ENCODE measurements at regions not wholly inside any gene's neighbourhood (a gene's known extent, or its start where the extent isn't known, plus 50 kb on each side); places are given as distances from the start of the nearest gene placed in this dataset.

DNA sequence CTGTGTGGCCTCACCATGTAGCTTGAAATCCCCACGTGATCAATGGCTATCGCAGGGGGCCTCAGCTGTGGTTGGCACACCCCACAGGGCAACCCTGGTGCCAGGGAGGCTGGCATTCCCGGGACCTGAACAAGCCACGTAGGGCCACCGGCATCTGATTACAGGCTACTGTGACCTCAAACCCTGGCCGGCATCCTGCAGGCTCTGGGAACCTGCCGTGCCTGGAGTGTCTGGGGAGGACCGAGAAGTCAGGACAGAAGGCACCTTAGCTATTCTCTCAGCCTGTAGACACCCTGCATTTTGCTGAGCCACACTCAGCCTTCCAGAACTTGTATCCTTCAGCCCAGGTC is 213.0 kb downstream of the GLI2 start:
- FAIRE-seq (no peak), DNase-seq (ENCODE audit: low spot score) (no peak)

DNA sequence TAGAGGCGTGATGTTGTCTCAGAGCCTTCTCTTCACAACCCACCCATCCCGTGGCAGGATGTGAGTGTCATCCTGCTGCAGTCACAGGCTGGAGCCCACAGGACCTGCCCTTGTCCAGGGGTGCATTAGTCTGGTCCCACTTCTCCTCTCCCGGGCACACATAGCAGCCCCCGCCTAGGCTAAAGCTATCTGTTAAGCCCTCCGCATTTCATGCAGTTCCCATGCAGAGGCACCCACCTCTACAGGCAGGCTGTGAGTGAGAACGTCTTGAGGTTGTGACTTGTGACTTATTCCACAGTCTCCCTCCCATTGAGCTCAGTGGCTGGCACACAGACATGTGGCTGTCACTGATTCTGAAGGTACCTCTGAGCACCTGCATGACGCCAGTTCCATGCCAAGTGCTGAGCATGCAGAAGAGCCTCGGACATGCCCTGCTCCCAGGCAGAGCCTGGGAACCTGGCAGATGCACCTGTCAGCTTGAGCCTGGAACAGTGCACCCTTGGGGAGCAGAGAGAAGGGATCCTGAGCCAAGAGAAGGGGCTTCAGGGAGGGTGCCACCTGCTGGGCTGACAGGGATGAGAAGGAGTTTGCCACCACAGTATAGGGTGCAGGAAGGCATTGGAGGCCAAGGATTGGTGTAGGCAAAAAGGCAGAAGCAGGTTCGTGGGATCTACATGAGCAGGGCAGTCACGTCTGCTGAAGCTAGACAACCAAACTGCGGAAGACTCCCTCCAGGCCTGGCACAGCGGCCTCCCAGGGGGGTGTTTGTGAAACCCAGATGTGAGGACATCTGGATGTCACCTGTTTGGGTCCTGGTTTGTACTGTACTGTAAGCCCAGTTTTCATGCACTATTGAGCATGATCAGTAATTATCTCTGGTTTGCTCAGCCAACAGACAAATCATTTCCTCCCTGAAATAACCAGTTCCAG is 213.6 kb downstream of the GLI2 start:
- FAIRE-seq: peak; percentile 73
- DNase-seq (ENCODE audit: low spot score): no peak

DNA sequence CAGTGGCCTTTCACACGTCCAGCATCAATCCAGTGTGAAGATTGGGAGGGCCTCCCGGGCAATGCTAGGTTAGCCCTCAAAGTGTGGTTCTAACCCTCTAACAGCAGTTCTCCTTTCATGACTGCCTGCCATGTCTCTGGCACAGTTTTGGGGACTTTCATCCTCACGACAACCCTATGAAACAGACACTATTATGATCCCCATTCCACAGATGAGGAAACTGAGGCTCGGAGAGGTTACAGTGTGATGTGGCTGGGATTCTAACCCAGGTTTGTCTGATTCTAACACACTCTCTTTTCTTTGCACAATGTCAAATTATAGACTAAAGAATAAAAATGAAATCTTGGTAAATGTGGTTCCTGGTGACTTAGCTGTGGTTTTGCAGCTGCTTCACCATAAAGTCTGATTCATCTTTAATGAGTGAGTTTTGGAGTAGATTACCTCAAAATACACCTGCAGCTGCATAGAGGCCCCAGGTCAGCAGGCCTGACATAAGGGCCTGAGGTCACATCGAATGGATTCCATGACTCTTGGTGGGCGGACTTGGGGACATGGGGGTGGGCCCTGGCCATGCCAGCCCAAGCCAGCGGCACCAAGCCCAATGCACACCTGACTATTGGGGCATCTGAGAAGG is 214.4 kb downstream of the GLI2 start:
- DNase-seq (ENCODE audit: low spot score) (no peak), FAIRE-seq (no peak)

DNA sequence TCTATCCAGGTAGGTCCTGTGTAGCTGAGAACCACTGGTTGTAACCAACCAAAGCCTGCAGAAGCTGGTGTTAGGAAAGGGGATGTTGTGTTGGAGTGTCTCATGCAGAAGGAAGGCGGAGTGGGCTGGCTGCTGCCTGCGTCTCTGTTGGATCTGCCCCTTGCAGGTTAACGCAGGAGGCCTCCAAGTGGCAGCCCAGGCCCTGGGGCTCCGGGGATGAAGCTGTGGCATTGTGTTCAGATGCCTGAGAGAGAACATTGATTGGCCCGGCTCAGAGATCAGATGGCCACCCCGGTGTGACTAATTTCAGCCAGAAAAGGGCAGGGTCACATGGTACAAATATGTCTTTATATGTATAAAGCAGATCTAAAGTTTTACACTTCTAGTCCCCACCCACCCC is 216.0 kb downstream of the GLI2 start:
- DNase-seq (ENCODE audit: low spot score): no peak

DNA sequence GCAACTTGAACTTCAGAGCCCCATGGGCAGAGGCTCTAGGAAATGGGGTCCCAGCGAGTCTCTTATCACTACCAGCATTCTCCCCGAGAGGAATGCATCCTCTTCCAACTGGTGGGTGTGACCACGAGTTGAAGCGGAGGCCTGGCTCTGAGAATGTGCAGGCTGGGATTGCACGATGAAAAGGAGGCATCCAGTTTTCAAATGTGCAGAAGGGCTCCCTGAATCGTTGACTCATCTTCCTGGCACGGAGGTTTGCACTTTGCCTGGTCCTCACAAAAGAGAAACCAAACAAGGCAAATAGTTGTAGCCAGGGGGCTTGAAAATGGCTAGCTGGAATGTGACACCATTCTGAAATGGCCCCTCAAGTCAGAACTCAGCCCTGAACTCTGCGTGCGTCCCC is 216.7 kb downstream of the GLI2 start:
- FAIRE-seq (no peak), DNase-seq (ENCODE audit: low spot score) (no peak)

More for the DNA sequence above, 216.0 kb downstream of the GLI2 start:
- peak; percentile 68 for FAIRE-seq

DNA sequence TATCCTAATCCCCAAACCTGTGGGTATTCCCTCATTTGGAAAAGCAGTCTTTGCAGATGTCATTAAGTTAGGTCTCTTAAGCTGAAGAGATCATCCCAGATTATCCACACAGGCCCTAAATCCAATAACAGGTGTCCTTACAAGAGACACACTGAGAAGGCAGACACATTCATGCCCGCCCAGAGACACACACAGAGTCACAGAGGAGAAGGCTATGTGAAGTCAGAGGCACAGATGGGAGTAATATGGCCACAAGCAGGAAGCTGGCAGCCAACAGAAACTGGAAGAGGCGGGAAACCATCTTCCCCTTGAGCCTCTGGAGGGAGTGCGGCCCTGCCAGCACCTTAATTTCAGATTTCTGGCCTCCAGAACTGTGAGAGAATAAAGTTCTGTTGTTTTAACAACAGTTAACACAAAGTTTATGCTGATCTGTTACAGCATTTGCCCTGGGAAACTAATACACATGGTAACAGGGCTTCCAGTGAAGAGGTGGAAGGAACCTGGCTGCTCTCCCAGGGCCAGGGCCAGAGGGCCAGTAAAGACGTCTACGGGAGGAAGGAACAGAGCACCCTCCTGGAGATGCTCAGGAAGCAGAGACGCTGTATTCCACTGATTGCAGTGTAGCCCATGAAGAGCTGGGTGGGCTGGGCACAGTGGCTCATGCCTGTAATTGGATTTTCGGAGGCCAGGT is 217.5 kb downstream of the GLI2 start:
- peak; percentile 27 for FAIRE-seq
- DNase-seq (ENCODE audit: low spot score): no peak

DNA sequence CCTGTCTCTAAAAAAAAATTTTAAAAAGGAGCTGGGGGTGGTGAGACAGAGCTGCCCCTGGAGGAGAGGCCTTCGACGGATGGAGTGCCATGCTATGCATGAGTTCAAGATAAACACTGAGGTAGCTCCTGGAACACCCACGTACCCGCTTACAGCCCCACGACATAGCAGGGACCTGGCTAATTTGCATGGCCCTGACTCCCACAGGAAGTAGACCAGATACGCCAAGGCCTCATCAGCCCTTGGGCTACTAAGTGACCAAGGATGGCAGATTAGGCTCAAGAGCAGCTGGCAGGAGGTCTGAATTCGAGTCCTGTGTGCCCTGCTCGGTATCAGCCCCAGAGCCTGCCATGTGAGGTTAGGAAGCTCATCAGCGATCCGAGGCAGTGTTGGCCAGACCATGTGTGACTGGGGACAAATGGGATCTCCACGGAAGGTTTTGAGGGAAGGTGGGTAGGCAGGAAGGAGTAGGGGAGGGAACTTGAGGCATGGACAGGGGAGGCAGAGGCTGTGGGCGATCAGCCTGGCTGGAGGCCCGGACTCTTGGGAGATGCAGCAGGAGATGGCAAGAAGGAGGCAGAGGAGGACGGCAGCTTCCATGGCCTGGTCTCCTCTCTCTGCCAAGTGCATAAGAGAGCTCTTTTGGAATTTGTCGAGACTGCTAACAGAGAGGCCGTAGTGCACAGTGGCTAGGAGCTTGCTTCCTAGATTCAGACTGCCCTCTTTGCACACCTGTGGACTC is 218.3 kb downstream of the GLI2 start:
- peak; percentile 77 for FAIRE-seq
- no peak for DNase-seq (ENCODE audit: low spot score)

DNA sequence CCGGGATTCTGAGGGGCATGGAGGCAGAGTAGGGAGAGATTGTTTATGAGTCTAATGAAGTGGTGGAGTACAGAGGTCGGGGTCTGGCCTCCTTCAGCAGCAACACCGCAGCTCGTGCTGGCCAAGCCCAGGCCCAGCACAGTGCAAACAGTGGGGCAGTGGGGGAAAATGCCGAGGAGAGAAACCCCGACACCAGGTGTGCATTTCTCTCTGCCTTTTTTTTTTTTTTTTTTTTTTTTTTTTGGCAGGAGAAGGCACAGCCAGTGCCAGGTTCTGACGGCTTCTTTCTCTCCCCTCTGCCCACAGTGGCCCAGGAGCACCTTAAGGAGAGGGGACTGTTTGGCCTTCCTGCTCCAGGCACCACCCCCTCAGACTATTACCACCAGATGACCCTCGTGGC is 219.3 kb downstream of the GLI2 start:
- no peak for DNase-seq (ENCODE audit: low spot score)
- no peak for FAIRE-seq

DNA sequence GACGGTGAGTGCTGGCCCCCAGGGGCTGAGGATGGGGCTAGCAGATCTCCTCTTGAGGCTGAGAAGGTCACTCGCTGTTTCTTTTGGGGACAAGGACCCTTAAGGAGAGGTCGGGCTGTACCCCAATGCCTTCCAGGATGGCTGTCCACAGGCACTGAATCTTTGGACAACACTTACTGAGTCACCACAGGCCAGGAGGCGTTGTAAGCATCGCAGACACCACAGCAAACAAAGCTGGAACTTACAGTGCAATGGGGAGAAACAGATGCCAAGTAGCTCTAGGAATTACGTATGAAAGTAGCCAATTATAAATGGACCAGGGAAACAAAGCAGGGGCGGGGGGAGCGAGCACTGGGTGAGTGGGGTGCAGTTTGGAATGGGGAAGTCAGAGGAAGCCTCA is 219.8 kb downstream of the GLI2 start:
- no peak for DNase-seq (ENCODE audit: low spot score)

DNA sequence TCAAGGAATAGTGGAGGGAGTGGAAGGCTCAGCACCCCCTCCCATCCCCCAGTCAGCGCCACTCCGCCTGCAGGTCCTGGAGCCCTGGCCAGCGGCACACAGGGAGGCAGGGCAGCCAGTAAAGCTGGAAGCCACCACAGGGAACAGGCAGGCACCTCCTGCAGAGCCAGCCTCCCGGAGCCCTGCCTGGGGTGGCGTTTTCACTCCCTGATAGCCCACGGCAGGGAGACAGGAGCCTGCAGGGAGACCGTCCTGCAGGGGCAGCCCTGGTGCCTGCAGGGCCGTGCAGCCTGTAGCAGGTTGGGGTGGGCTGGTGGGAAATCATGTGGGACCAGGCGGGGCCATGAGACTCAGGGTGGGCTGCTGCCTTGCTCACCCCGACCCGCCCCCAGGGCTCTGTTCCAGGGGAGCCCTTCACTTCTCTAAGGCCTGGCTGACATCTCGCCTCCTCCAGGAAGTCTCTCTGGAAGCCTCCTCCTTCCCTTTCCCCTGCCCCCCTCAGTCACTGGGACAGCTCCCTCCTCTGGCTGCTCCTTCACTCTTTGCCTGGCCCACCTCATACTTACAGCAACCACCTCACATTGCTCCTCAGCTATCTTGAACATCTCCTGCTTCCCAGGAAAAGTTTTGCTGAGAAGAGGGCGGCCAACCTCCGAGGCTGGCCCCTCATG is 221.0 kb downstream of the GLI2 start:
- FAIRE-seq (no peak), DNase-seq (ENCODE audit: low spot score) (no peak)

More for the DNA sequence above, 219.8 kb downstream of the GLI2 start:
- peak; percentile 23 for FAIRE-seq

DNA sequence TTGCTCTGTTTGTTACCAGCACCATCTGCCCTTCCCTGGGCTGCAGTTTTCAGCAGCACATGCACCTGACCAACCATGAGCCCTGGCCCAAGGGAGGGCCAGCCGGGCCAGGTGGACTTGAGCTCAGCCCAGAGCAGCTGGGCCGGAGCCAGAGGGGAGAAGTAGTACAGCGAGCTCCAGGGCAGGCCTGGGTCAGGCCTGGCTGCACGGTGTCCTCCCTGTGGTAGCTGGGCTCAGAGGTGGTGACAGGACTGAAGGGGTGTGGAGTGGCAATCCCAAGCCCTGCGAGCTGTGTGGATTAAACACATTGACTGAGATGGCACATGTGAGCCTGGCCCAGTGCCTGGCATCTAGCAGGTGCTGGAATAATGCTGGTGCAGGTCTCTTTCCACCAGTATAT is 222.2 kb downstream of the GLI2 start:
- no peak for DNase-seq (ENCODE audit: low spot score)
- FAIRE-seq: peak; percentile 9

DNA sequence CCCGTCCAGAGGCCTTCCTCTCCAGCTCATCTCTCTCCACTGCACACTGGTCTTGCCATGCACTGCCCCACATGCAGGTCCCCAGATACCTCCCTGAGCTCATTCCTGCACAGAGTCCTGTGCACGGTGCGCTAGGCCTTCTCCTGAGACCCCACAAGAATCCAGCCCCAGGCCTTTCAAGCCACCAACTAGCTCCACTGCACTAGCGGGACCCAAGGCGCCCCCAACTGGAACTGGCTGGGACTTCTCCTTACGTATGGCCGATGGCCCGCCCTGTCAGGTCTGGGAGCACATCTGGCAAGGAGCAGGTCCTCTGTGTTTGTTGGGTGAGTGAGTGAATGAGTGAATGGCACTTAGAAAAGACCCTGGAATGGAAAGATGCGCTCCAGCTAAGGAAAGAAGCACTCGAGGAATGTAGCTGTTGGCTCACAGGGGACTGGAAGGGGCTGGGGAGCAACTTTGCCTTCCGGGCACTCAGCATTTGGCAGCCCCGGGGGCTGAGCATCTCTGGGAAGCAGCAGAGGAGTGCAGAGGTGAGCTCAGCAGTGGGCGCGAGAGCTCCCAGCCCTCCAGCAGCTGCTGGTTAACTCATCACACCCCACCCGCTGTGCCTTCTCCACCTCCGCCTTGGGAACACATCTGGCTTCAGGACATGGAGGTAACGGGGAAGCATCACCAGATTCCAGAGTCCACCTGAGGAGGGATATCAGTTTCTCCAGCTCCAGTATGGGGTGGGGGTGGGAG is 223.1 kb downstream of the GLI2 start:
- no peak for DNase-seq (ENCODE audit: low spot score)
- no peak for FAIRE-seq

DNA sequence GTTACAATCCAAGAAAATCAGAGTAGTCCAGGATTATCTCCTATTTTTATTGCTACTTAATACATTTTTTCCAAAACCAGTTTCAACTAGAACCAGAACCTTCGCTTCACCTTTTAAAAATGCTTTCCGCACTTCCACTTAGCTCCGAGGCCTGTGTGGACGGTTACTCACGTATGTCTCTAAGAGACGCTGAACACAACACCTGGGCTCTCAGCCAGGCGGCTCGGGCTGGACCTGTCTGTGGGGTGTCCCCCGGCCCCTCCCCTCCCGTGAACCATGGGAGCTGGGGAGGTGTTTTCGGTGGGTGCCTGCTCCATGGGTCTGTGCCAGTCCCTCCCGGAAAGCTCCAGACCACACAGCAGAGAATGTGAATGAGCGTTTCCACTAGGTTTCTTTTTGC is 223.8 kb downstream of the GLI2 start:
- DNase-seq (ENCODE audit: low spot score) (no peak), FAIRE-seq (no peak)

DNA sequence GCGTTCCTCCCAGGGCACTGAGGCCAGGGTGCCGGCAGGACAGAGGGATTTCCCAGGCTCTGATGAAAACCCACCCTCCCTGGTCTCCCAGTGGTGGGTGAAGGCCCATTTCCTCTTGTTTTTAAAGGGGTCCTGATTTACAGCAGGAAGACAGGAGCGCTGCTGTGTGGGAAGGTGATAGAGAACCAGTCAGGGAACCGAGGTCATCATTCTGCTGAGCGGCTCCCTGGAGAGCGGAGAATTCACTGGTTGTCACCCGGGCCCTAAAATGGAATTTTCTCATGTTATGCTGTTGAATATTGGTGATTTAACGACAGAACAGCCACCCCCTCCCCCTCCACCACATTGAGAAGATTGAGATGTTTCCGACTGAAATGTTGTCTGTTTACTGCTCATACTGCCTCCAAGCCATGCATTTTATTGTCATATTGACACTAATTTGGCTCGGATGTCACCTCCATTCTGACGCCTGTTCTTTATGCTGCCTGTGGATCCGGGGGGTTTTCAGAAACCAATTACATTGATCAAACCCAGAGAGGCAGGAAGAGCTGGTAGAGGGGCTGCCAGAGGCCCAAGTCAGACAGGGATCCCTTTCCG is 225.2 kb downstream of the GLI2 start:
- DNase-seq (ENCODE audit: low spot score) (no peak), FAIRE-seq (peak; percentile 17)

DNA sequence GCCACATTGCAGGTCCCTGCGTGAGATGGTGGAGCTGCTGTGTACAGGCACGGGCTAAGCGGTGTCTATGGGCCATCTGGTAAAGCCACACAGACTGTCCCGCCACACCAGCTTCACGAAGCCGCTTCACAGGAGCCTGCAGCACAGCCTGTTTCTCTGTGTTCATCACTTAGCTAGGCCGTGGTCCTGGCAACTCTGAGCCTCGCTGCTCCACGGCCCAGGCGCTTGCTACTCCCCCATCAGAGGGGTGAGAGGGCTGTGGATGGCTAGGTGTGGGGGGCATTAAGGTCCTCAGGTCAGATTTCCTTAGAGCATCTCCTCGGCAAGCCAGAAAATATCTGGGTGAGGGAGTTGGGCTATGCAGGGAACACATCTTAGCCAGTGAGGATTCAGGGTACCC is 225.7 kb downstream of the GLI2 start:
- DNase-seq (ENCODE audit: low spot score): no peak
- FAIRE-seq: no peak

DNA sequence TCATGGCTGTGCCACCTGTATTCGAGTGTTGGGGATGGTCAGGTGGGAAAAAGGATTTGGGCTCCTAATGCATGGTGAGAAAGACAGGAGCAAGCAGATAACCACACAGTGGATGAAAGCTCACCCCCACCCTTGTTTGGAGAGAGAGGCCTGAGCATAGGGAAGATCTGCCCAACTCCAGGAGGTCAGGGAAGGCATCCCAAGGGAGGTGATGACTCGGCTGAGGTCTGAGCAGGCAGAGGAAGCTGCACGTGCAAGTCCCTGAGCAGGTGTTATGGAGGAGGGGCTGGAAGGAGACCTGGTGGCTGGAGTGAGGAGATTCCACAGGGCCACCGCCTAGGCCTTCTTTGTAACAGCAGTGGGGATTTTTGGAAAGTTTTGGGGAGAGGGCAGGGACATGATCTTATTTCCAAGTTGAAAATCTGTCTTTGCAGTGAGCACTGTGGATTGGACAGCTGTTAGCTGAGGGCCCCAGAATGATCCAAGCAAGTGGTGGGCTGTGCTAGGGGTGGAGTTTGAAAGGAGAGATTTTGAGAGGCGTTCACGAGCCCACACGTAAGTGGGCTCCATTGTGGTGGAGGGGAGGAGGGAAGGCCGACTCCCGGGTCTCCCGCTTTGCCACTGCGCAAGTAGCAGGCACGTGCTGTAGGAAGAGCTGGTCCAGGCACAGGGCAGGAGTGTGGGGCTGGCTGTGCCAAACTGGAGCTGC is 228.5 kb downstream of the GLI2 start:
- FAIRE-seq (no peak), DNase-seq (ENCODE audit: low spot score) (no peak)

DNA sequence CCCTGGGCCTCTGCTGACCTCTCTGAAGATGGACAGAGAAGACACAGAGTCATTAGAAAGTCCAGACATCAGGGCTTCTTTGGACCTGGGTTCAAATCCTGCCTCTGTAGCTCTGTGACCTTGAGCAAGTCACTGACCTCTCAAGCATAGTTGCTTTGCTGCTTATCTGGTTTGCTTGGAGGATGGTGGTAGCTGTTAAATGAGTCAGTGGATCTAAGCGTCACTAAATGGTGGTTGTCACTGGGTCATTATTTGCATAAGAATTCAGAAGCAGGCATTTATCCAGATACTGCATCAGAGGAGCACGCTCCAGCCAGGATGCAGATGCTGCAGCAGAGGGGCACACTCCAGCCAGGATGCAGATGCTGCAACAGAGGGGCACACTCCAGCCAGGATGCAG is 229.2 kb downstream of the GLI2 start:
- DNase-seq (ENCODE audit: low spot score) (no peak), FAIRE-seq (peak; percentile 23)

DNA sequence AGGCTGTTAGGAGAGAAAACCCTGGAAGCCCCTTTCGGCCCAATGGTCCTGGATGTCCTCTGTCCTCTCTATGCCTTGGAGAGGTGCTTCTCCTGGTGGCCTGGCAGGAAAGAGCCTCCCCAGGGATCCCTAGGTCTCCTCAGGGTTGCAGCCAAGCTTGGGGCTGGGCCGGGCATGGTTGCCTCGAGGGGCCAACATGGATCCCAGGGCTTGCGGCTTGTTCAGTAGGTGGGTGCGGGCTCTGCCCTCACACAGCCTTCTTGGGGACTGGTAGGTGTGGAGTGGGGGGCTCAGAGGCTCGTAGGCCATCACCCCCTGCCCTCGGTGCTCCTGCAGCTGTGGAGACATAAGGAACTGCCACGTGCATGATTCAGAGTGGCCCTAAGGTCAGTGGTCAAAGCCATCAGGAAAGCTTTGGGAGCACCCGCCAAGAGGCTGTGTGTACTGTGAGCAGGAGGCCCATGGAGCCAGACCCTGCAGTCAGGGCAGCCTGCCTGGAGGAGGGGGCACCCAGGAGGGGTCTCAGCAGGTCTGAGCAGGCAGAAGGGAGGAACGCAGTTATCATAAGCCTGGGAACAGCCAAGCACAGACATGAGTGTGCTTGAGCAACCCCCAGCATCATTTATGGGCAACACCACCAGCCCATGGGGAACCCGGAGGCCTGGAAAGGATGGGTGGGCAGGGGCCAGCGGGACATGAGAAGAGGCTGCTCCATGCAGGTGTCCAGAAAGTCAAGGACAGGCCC is 231.0 kb downstream of the GLI2 start:
- FAIRE-seq: no peak
- DNase-seq (ENCODE audit: low spot score): no peak

Measured in urothelium cell line (cell line).